ENCODE measurements at regions not wholly inside any gene's neighbourhood (a gene's known extent, or its start where the extent isn't known, plus 50 kb on each side); places are given as distances from the start of the nearest gene placed in this dataset.

DNA sequence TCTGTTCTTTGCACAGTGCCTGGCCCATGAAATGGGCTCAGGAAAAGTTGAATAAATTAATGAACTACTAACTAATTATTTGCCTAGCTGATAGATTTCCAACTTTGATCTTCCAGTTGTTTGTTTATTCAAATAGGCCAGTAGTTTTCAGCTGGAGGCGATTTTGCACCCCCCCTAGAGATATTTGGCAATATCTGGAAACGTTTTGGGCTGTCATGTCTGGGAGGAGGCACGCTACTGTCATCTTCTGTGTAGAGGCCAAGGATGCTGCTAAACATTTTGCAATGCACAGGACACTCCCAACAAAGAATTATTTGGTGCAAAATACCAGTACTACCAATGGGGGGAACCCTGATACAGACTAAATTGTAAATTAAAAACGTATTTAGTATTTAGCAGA lies 81.9 kb downstream of the VCX2 start:
- TF ChIP-seq, protein P1, sequence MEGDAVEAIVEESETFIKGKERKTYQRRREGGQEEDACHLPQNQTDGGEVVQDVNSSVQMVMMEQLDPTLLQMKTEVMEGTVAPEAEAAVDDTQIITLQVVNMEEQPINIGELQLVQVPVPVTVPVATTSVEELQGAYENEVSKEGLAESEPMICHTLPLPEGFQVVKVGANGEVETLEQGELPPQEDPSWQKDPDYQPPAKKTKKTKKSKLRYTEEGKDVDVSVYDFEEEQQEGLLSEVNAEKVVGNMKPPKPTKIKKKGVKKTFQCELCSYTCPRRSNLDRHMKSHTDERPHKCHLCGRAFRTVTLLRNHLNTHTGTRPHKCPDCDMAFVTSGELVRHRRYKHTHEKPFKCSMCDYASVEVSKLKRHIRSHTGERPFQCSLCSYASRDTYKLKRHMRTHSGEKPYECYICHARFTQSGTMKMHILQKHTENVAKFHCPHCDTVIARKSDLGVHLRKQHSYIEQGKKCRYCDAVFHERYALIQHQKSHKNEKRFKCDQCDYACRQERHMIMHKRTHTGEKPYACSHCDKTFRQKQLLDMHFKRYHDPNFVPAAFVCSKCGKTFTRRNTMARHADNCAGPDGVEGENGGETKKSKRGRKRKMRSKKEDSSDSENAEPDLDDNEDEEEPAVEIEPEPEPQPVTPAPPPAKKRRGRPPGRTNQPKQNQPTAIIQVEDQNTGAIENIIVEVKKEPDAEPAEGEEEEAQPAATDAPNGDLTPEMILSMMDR (conservative IDR thresholded peaks at IDR 0.05; ENCODE audit: low read length) = no peak
- no peak for TF ChIP-seq EZH2phosphoT487 (IDR thresholded peaks at IDR 0.05; ENCODE audit: borderline replicate concordance)

Measured in Loucy (cell line).